ENCODE measurements at regions not wholly inside any gene's neighbourhood (a gene's known extent, or its start where the extent isn't known, plus 50 kb on each side); places are given as distances from the start of the nearest gene placed in this dataset.

DNA sequence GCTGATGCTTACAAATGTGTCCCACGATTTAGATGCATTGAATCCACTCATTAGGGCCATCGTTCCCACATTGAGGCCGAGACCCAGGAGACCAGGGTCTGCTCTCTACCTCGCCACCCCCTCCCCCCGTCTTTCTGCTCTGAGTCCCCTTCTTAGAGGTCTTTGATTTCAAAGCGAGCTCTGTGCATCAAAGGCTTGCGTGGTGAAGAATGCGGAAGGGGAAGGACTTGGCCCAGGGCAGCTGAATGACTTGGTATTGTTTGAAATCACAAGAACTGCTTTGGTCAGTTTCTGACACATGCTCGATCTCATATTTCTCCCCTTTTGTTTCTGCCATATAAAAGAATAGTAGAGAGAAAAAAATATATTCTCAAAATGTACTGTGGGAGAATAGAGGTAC lies 78.3 kb upstream of the IRX1 start:
- no peak overlapping the region for H3K4me3 Mint-ChIP-seq
- no peaks in the 10 kb centered on the region for H3K27me3 Mint-ChIP-seq
- H3K36me3 Mint-ChIP-seq (ENCODE audit: low read depth), result no peaks in the 10 kb centered on the region
- POLR2A ChIA-PET, result no interaction called here
- no peaks in the 10 kb centered on the region for H3K4me1 Mint-ChIP-seq
- no peaks in the 10 kb centered on the region for H3K9me3 Mint-ChIP-seq (ENCODE audit: low read depth)
- H3K27ac Mint-ChIP-seq, result no peak overlapping the region
- intact Hi-C loops (cut with DNase I, micrococcal nuclease), result no loop called here
- ATAC-seq (no peak), DNase-seq (no peak)
- CTCF ChIA-PET, result no interaction called here

DNA sequence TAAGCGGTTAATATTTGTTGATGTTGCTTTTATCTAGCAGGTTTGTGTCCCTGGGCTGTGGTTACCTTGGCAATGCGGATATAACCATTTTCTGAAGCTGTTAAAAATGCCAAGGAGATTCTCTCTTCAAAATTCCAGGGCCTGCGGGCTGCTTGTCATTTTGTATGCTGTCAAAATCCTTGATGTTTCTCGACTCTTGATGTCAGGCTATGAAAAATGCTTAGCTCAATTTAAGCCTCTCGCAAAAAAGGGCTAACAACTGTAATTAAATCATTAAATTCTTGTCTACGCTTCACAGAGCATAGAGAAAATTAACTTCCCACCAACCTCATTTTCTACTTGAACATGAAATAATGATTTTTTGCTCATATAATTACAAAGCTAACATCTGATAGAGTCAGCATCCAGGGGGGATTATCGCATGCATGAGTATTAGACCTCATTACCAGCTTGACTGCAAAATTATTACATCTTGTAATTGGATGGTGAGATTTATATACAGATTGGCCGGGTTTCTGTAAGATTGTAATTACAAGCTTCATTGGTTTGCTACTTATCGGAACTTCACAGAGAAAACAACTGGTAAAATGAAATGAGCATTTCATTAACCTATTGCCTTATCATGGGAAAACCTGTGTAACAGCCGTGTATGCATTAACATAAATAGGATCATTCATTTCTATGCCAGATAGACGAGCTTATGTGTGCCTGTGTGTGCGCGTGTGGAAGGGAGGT lies 83.1 kb upstream of the IRX1 start:
- ChIA-PET CTCF (no interaction called here), POLR2A (no interaction called here)
- Mint-ChIP-seq H3K4me1 (no peaks in the 10 kb centered on the region), H3K9me3 (ENCODE audit: low read depth) (peaks cover 10% of the 10 kb centered on the region), H3K27ac (no peak overlapping the region), H3K4me3 (no peak overlapping the region), H3K27me3 (no peaks in the 10 kb centered on the region), H3K36me3 (ENCODE audit: low read depth) (no peaks in the 10 kb centered on the region)
- intact Hi-C loops (cut with DNase I, micrococcal nuclease), result no loop called here
- ATAC-seq (no peak), DNase-seq (no peak)

DNA sequence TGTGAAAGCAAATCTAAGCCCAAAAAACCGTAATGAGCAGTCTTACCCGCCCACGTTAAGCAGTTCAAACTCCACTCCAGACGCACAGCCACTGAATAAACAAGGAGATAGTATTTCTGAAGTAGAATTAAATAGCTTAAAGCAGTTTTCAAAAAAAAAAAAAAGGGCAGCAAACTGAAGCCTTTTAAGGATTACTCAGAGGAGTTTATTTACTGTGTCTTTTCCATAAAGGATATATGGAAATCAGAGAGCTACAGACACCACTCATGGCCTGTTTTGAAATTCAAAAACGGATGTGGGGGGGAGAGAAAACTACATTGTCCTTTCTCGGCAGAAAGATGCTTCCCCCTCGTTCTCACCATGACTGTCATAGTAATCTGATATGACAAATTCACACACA lies 83.7 kb upstream of the IRX1 start:
- CTCF ChIA-PET, result no interaction called here
- Mint-ChIP-seq H3K36me3 (ENCODE audit: low read depth) (no peaks in the 10 kb centered on the region), H3K4me3 (no peak overlapping the region), H3K9me3 (ENCODE audit: low read depth) (peaks cover 10% of the 10 kb centered on the region), H3K27ac (no peak overlapping the region), H3K27me3 (no peaks in the 10 kb centered on the region), H3K4me1 (no peaks in the 10 kb centered on the region)
- ATAC-seq (no peak), DNase-seq (no peak)
- intact Hi-C loops (cut with DNase I, micrococcal nuclease), result no loop called here
- POLR2A ChIA-PET, result no interaction called here

DNA sequence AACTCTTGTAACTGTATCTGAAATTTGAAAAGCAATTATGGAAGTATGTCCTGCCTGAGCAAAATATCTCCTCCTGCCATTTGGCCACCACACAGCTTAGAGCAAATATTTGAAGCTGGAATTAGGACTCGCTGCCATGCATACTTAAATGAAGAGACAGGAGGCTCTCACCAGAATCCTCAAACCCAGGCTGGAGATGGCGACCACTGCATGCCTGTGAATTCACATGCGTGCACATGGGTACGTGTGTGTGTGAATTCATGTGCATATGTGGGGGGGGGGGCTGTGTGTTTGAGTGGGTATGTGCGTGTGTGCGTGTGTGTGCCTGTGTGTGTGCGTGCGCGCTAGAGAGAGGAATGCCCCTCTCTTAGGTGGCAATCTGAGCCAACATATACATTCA lies 84.1 kb upstream of the IRX1 start:
- Mint-ChIP-seq H3K9me3 (ENCODE audit: low read depth) (peaks cover 10% of the 10 kb centered on the region), H3K27me3 (no peaks in the 10 kb centered on the region), H3K4me3 (no peak overlapping the region), H3K4me1 (no peaks in the 10 kb centered on the region), H3K27ac (no peak overlapping the region), H3K36me3 (ENCODE audit: low read depth) (no peaks in the 10 kb centered on the region)
- ChIA-PET POLR2A (no interaction called here), CTCF (no interaction called here)
- intact Hi-C loops (cut with DNase I, micrococcal nuclease), result no loop called here
- ATAC-seq (no peak), DNase-seq (no peak)

DNA sequence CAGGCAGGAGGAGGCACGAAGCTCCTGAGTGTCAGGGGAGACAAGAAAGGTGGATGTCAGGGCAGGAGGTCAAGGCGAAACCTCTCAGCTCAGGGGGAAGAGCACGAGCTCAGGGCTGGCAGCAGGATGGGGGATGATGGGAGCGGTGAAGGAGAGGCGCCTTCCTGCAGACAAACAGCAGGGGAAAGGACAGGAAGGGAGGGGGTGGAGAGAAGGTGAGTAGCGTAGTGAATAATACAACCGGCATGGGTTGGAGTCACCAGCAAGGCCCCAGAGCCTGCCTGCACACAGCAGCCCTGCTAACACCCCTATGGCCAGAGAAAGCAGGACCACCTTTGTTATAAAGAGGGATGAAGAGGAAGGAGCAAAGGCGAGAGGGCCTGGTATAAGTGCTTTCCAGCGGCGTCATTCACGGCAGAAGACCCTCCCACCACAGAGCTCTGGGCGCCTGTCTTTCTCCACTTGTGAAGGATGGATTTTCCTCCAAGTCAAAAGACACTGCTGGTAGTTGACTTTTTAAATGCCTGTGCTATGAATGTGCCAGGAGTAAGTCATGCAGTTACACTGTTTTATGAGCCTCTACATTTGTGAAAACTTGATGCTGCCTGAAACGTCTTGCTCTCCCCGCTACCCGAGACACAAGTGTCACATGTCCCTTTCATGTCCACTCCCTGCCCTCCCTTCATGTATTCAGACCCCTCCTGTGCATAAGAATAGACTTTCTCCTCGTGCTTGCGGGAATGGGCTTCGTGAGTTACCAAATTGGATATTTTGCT lies 84.8 kb upstream of the IRX1 start:
- intact Hi-C loops (cut with DNase I, micrococcal nuclease), result no loop called here
- H3K36me3 Mint-ChIP-seq (ENCODE audit: low read depth), result no peaks in the 10 kb centered on the region
- no peaks in the 10 kb centered on the region for H3K4me1 Mint-ChIP-seq
- no peak overlapping the region for H3K27ac Mint-ChIP-seq
- DNase-seq (no peak), ATAC-seq (no peak)
- no peaks in the 10 kb centered on the region for H3K27me3 Mint-ChIP-seq
- CTCF ChIA-PET, result no interaction called here
- H3K9me3 Mint-ChIP-seq (ENCODE audit: low read depth), result peaks cover 13% of the 10 kb centered on the region
- H3K4me3 Mint-ChIP-seq, result no peak overlapping the region
- POLR2A ChIA-PET, result no interaction called here

DNA sequence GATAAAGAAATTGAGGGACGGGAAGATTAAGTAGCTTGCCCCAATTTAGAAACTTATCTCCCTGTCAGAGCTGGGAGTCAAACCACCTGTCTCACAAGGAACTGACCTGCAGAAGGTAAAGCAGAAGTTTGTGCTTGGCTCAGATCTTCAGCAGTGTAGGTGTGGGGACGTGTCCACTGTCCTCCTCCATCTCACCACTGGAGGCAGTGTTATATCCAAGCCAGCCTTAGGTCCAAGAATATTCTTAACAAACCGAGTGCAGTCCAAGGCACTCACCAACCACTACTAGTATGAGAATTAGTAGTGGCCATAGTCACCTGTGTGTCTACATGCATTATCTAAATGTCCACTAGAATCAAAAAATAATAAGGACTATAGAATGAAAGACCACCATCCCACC lies 86.3 kb upstream of the IRX1 start:
- DNase-seq (no peak), ATAC-seq (no peak)
- peaks cover 15% of the 10 kb centered on the region for H3K9me3 Mint-ChIP-seq (ENCODE audit: low read depth)
- no peak overlapping the region for H3K4me3 Mint-ChIP-seq
- H3K4me1 Mint-ChIP-seq, result no peaks in the 10 kb centered on the region
- no peak overlapping the region for H3K27ac Mint-ChIP-seq
- H3K27me3 Mint-ChIP-seq, result no peaks in the 10 kb centered on the region
- ChIA-PET CTCF (no interaction called here), POLR2A (no interaction called here)
- no peaks in the 10 kb centered on the region for H3K36me3 Mint-ChIP-seq (ENCODE audit: low read depth)
- intact Hi-C loops (cut with DNase I, micrococcal nuclease), result no loop called here

DNA sequence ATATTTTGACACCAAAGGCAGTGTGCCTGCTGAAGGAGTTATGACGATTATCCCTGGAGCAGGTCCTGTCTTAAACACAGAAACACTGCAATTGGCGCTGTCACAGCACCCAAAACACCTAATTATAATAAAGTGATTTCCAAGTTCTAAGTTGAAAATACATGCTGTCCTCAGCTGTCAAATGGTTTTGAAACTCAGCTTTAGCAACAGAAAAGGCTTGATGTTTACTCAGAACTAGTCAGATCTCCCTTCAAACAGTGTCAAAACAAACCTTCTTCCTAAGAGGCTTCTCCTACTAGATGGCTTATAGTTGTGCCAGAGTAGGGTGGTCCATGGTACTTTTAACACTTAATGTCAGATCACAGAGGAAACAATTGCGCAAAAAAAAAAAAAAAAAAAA lies 87.2 kb upstream of the IRX1 start:
- ATAC-seq (no peak), DNase-seq (no peak)
- ChIA-PET POLR2A (no interaction called here), CTCF (no interaction called here)
- intact Hi-C loops (cut with DNase I, micrococcal nuclease), result no loop called here
- H3K27ac Mint-ChIP-seq, result no peak overlapping the region
- peaks cover 15% of the 10 kb centered on the region for H3K9me3 Mint-ChIP-seq (ENCODE audit: low read depth)
- no peaks in the 10 kb centered on the region for H3K4me1 Mint-ChIP-seq
- H3K36me3 Mint-ChIP-seq (ENCODE audit: low read depth), result no peaks in the 10 kb centered on the region
- H3K27me3 Mint-ChIP-seq, result no peaks in the 10 kb centered on the region
- H3K4me3 Mint-ChIP-seq, result no peak overlapping the region

DNA sequence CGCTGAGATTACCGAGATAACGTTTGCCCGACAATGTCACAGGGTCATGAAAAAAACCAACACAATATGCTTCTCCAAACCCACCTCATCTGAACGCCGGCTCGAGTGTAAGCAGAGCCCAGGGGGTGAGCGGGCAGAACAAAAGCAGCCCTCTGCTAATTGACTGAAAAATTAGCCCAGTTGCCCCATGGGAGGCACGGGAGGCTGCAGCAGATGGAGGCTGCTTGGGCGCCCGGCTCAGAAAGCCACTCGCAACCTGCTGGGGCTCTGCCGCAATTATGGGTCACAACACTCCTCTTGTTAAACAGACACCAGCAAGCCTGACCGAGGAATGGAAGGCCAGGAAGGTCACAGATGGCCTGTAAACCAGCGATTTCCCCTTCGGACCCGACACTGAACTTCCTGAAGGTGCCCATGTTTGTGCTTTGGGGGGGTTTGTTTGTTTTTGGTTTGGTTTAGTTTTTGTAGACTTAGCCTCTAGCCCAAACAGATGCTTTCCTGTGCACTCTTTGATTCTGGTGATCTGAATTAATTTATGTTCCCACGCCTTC lies 104.6 kb upstream of the IRX1 start:
- no peak for DNase-seq
- Mint-ChIP-seq H3K9me3 (ENCODE audit: low read depth) (peaks cover 4% of the 10 kb centered on the region), H3K4me1 (no peaks in the 10 kb centered on the region), H3K27me3 (no peaks in the 10 kb centered on the region), H3K4me3 (no peak overlapping the region), H3K36me3 (ENCODE audit: low read depth) (no peaks in the 10 kb centered on the region), H3K27ac (no peak overlapping the region)
- ATAC-seq, result no peak
- CTCF ChIA-PET, result no interaction called here
- intact Hi-C loops (cut with DNase I, micrococcal nuclease), result no loop called here
- POLR2A ChIA-PET, result no interaction called here

DNA sequence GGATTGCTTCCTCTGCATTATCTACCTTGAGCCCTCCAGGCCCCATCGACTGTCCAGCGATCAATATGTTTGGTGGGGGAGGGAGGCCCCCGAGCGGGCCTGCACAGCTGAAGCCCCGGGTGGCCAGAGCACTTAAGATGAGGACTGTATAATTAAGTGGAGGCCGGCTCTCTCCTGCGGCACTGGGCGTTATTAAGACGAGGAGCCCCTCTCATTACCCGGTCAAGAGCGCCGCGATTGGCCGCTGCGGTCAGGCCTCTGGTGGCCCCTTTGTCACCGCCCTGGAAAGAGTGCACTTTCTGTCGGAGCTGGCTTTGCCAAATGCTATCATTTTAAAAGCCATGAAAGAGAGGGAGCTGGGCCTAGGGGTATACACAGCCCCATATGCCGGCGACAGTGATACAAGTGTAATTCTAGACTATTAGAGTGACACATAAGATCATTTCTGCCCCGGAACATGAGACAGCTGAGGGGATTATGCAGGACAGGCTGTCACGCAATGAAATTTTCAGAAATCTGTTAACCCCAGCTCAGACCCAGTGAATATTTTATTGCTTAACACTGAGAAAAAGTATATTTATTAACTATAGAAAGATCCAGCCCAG lies 106.3 kb upstream of the IRX1 start:
- Mint-ChIP-seq H3K4me3 (no peak overlapping the region), H3K27me3 (no peaks in the 10 kb centered on the region), H3K36me3 (ENCODE audit: low read depth) (no peaks in the 10 kb centered on the region), H3K4me1 (no peaks in the 10 kb centered on the region), H3K9me3 (ENCODE audit: low read depth) (peaks cover 4% of the 10 kb centered on the region), H3K27ac (no peak overlapping the region)
- ChIA-PET CTCF (no interaction called here), POLR2A (no interaction called here)
- intact Hi-C loops (cut with DNase I, micrococcal nuclease), result no loop called here
- ATAC-seq, result no peak
- no peak for DNase-seq

DNA sequence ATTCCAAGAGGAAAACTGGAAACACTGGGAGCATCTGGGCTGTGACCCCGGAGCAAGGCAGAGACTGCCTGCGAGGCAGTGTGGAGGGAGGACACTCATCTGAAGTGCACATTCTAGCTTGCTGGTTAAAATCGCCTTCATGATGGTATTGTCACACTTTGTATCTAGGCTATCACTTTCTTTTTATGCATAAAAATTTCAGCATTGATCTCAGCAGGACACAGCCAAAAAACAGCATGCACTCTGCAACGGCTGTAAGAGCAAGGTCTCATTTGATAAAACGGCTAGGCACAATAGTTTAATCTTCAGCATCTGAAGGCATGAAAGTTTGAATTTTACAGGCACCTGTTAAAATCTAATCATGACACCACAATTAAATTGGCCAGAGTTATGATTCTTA lies 110.8 kb upstream of the IRX1 start:
- Mint-ChIP-seq H3K36me3 (ENCODE audit: low read depth) (no peaks in the 10 kb centered on the region), H3K4me1 (no peaks in the 10 kb centered on the region), H3K9me3 (ENCODE audit: low read depth) (peaks cover 7% of the 10 kb centered on the region), H3K4me3 (no peak overlapping the region), H3K27ac (no peak overlapping the region), H3K27me3 (no peaks in the 10 kb centered on the region)
- ATAC-seq, result no peak
- intact Hi-C loops (cut with DNase I, micrococcal nuclease), result no loop called here
- no peak for DNase-seq
- ChIA-PET CTCF (no interaction called here), POLR2A (no interaction called here)

DNA sequence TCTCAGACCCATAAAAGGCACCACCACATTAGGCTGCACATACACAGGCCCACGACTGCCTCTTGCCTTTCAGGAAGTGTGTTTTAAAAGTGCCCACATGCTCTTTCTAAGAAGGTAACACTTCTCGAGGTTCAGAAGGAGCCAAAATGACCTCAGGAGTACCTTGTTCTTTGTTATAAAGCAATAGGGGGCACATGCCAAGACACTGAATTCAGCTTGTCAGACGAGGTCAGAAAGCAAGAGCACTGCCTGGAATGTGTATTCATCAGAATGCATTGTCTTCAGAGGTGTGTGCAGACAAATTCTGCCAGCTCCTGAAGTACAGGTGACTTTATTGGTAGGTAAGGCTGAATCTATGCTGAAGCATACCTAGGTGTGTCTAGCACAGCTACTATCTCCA lies 114.5 kb upstream of the IRX1 start:
- POLR2A ChIA-PET, result no interaction called here
- intact Hi-C loops (cut with DNase I, micrococcal nuclease), result no loop called here
- H3K36me3 Mint-ChIP-seq (ENCODE audit: low read depth), result no peaks in the 10 kb centered on the region

DNA sequence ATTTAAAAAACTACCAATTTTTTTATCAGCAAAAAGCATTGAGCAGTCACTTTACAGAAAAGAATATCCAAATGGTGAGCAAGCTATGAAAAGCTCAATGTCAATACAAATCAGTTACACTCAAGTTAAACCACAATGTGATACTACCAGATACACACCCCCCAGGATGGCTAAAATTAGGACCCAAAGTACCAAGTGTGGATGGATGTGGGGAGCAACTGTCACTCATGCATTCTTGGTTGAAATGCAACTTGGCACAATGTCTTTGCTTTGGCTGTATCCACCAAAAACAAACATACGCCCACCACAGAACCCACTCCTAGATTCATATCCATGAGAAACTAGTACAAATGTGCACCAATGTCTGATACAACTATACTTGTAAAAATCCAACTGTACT lies 120.0 kb upstream of the IRX1 start:
- H3K4me1 Mint-ChIP-seq, result no peaks in the 10 kb centered on the region
- H3K9me3 Mint-ChIP-seq (ENCODE audit: low read depth), result no peaks in the 10 kb centered on the region
- H3K27ac Mint-ChIP-seq, result no peak overlapping the region
- intact Hi-C loops (cut with DNase I, micrococcal nuclease), result no loop called here
- no peak for DNase-seq
- no peaks in the 10 kb centered on the region for H3K27me3 Mint-ChIP-seq
- POLR2A ChIA-PET, result no interaction called here
- no peaks in the 10 kb centered on the region for H3K36me3 Mint-ChIP-seq (ENCODE audit: low read depth)
- no peak for ATAC-seq
- no peak overlapping the region for H3K4me3 Mint-ChIP-seq
- CTCF ChIA-PET, result no interaction called here

More for the DNA sequence above, 114.5 kb upstream of the IRX1 start:
- ATAC-seq, result no peak
- no peak overlapping the region for H3K27ac Mint-ChIP-seq
- no peak for DNase-seq
- no peaks in the 10 kb centered on the region for H3K27me3 Mint-ChIP-seq
- H3K4me1 Mint-ChIP-seq, result no peaks in the 10 kb centered on the region
- peaks cover 7% of the 10 kb centered on the region for H3K9me3 Mint-ChIP-seq (ENCODE audit: low read depth)
- CTCF ChIA-PET, result no interaction called here
- H3K4me3 Mint-ChIP-seq, result no peak overlapping the region

Measured in activated CD4-positive, alpha-beta T cell treated with anti-CD3 and anti-CD28 coated beads for 36 hours (primary cell).